ENCODE measurements at regions not wholly inside any gene's neighbourhood (a gene's known extent, or its start where the extent isn't known, plus 50 kb on each side); places are given as distances from the start of the nearest gene placed in this dataset.
A peak's percentile ranks its signal among the peaks of the same experiment; 100 is the strongest.

- FAIRE-seq, result no peak
- peak; percentile 88 for DNase-seq (ENCODE audit: low spot score)
These were observed 52.0 kb downstream of the RPP21 start for GRCh38 chr6:30396833-30397479.

- FAIRE-seq (no peak), DNase-seq (ENCODE audit: low spot score) (no peak)
These were observed 52.7 kb downstream of the RPP21 start for GRCh38 chr6:30397697-30398096.

GRCh38 chr6:30399390-30400058 is 54.6 kb downstream of the RPP21 start:
- FAIRE-seq, result no peak
- no peak for DNase-seq (ENCODE audit: low spot score)

GRCh38 chr6:30405934-30406333 is 61.0 kb downstream of the RPP21 start:
- DNase-seq (ENCODE audit: low spot score) (no peak), FAIRE-seq (no peak)

- DNase-seq (ENCODE audit: low spot score), result no peak
- no peak for FAIRE-seq
These were observed 64.2 kb downstream of the RPP21 start for GRCh38 chr6:30409184-30409583.

GRCh38 chr6:30411515-30412207 is 66.7 kb downstream of the RPP21 start:
- DNase-seq (ENCODE audit: low spot score), result peak; percentile 25
- no peak for FAIRE-seq

- no peak for FAIRE-seq
These were observed 70.9 kb upstream of the HLA-E start for GRCh38 chr6:30418448-30418847.

GRCh38 chr6:30424549-30424948 is 64.8 kb upstream of the HLA-E start:
- no peak for DNase-seq (ENCODE audit: low spot score)
- FAIRE-seq, result peak; percentile 59

More at GRCh38 chr6:30418448-30418847, 70.9 kb upstream of the HLA-E start:
- no peak for DNase-seq (ENCODE audit: low spot score)

Measured in urothelium cell line (cell line).